ENCODE measurements at regions not wholly inside any gene's neighbourhood (a gene's known extent, or its start where the extent isn't known, plus 50 kb on each side); places are given as distances from the start of the nearest gene placed in this dataset.

- DNase-seq (ENCODE audit: low read depth in 2 of 2): no peak
Observed at GRCh38 chr9:106613250-106613737, 249.7 kb upstream of the ZNF462 start.

DNA sequence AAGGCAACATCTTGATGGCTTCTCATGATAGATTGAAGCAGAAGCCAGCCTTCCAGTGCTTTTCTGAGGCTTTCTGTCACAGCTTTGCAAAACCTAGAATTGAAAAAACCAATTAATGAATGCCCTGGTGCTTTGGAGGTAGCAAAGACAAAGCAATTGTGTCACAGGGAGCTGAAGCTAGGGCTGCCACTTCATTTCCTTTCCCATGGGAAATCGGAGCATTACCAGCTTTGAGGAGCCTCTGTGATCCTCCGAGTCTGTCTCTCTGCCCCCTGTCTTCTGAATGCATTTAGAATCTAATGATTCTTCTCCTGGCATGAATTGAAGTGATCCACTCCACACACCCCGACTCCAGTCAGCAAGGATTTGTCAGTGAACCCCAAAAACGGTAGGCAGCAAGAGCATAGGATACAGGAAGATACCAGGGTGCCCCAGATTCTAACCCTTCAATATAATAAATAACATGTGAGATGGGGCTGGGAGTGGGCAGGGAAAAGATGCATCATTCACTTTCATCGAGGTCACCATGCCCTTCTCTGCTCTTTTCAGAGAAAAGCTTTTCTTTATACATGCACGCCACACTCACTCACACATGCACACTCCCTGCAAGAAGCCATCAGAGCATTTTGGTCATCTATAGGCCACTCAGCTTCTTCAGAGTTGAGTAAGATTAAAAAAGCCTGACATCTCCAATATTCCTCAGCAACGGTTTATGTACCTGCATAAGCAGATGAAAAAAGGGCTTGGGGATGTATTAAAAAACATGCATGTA, 247.7 kb upstream of the ZNF462 start:
- DNase-seq (ENCODE audit: low read depth in 2 of 2): no peak

DNA sequence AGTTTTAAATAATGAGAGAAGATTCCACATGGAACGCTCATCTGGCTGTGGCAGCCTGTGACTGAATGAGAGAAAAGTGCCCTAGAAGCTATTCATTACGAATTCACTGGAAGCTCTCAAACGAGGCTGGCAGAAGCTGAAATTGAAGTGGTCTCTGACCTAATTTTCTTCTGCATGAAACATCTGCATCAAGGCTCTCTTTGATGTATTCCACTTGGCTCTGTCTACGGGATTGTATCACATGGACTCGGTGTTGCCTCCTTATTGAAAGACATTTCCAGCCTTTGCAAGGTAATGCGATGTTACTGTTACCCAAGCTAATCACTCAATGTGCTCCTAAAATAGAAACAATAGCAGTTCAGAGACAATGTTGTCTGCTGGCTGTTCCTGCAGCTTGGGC, 246.9 kb upstream of the ZNF462 start:
- no peak for DNase-seq (ENCODE audit: low read depth in 2 of 2)

DNA sequence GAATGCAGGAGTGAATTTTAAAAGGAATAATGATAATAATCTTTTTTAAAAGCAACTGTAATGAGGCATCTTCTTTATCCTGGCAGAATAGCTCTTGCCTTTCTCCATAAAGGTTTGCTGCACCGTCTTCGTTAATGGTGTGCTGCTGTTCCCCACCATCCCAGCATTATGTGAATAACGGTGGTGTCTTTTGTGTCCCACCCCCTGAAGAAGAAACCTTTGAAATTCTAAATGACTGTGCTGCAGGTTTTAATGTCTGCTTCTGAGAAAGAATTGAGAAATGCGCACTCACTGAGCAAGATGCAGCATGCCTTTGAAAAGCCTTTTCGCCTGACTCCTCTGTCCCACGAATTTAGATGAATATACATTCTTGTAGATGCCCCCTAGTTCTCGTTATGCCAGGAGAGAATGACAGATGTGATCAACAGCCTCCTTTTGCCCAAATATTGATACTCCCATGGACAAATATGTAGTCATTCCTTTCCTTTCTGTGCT, 246.1 kb upstream of the ZNF462 start:
- DNase-seq (ENCODE audit: low read depth in 2 of 2): no peak

DNA sequence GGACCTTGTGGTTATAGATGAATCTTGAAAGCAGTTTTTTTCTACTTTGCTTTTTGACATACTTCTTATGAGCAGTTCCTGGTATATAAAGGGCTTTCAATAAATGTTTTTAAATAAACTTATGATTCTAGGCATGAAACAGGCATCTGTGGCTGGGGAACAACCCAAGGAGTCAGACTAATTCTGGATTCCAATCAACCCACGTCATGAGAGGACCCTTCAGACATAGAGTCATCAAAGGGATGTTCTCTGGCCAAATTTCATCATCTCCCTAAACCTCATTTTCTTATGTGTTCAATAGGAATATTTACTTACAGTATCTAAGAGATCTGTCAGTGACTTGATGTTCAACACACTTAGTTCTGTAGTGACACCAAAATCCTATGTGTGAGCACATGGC, 243.8 kb upstream of the ZNF462 start:
- no peak for DNase-seq (ENCODE audit: low read depth in 2 of 2)

GRCh38 chr9:106620081-106620480, 242.9 kb upstream of the ZNF462 start:
- DNase-seq (ENCODE audit: low read depth in 2 of 2): no peak

- DNase-seq (ENCODE audit: low read depth in 2 of 2): no peak
Observed at GRCh38 chr9:106620866-106621265, 242.1 kb upstream of the ZNF462 start.

GRCh38 chr9:106621313-106622163, 241.4 kb upstream of the ZNF462 start:
- DNase-seq (ENCODE audit: low read depth in 2 of 2): no peak

- no peak for DNase-seq (ENCODE audit: low read depth in 2 of 2)
Observed at GRCh38 chr9:106622164-106622487, 240.8 kb upstream of the ZNF462 start.

- no peak for DNase-seq (ENCODE audit: low read depth in 2 of 2)
Observed at GRCh38 chr9:106623558-106623957, 239.4 kb upstream of the ZNF462 start.

DNA sequence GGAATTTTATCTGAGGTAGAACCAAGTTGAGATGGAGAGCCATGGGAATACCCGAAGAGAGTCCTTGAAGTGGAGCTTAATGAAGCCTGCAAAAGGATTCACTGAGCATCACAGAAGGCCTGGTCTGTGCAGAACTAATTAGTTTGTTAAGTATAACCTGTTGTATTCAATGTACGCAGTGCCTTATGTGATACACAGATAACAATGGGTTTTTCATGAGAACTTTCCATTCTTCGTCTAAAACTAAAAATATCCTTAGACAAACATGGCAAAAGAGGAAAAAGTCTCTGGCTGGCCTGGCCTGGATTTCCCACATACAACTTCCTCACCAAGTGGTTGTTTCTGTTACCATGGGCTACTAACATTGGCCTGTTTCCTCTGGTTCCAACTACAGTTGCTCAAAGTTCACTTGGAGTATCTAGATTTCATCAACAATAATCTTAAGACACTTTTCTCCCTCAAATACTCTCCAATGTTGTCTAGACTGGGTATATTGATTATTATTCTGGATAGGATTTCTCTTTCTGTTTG, 237.6 kb upstream of the ZNF462 start:
- no peak for DNase-seq (ENCODE audit: low read depth in 2 of 2)

DNA sequence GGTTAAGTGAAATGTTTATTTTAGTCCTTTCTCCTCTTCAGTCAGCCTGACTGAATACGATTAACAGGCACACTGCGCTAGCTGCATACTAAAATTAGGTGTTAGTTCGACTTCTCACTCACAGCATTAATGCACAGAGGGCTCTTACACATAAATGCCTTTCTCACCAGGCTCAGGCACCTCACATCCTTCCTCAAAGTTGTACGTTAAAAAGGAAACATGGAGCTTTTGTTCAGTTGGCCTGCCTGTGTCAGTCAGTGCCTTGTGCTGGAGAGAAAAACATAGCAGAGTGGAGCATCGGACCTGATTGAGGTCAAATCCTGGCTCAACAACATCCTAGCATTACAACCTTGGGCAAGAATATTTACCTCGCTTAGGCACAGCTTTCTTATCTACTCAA, 236.0 kb upstream of the ZNF462 start:
- no peak for DNase-seq (ENCODE audit: low read depth in 2 of 2)

DNA sequence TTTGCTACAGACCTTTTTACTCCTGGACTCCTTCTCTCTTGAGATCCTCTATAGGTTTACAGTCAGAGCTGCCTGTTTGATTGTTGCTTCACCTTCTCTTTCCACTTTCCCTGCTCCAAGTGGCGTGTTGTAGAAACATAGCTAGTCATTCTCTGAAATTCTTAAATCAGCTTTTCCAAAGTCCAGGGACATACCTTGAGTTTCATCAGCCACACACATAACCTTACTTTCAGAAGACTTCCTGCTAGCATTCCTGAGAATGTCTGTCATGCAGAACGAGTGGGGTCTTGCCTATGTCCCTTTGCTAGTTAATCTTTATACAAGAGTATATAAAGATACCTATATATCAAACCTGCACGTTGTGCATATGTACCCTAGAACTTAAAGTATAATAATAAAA, 230.3 kb upstream of the ZNF462 start:
- DNase-seq (ENCODE audit: low read depth in 2 of 2): no peak

- no peak for DNase-seq (ENCODE audit: low read depth in 2 of 2)
Observed at GRCh38 chr9:106634183-106634582, 228.8 kb upstream of the ZNF462 start.

DNA sequence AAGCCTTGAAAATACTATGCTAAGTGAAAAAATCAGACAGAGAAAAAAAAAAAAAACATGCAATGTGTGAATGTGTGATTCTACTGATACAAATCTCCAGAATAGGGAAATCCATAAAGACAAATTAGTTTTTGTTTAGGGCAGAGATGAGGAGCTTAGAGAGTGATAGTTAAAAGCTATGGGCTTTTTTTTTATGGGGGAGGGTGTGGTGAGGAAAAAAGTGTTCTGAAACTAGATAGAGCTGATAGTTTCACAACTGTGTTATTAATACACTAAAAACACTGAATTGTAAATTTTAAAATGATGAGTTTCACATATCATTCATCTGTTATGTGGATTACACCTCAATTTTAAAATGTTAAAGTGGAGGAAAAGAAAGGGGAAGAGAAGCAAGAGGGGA, 228.3 kb upstream of the ZNF462 start:
- DNase-seq (ENCODE audit: low read depth in 2 of 2): no peak

DNA sequence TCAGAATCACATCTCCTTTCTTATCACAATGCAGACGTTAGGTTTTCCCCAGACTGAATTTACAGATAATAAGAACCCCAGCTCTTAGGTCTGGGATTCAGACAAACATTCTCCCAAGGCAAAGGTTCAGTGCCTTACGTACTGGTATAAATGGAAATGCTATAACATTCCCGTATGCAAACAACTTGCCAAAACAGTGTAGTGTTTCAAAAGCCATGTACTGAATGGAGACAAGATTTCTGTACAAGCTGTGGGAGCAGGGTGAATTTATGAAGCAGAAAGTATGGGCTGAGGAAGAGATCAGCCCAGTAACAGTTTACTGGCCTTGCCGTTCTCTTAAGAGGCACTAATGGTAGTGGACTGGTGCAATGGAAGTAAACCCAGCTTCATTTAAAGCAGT, 225.5 kb upstream of the ZNF462 start:
- no peak for DNase-seq (ENCODE audit: low read depth in 2 of 2)

DNA sequence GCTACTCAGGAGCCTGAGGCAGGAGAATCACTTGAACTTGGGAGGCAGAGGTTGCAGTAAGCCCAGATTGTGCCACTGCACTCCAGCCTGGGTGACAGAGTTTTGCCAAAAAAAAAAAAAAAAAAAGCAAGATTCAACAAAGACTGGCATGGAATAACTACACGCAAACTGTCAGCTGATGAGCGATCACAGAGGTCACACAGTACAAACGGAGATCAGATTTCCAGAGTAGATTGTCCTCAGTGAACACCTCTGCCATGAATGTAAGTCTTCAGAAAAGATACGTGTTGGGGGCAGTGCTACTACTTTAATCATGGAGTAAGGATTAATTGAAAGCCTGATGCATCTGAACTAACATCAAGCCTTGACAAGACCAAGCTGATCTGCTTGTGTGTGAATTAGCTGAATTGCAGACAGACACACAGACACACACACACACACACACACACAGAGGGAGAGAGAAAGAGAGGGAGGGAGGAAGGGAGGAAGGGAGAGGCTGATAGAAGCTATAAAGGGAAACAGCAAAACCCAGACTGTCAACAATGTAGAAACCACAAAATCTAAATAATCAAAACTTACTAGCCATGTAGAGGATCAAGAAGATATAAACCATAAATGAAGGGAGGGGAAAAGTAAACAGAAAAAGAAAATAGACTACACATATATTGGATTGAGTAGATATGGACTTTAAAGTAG, 222.9 kb upstream of the ZNF462 start:
- no peak for DNase-seq (ENCODE audit: low read depth in 2 of 2)

- no peak for DNase-seq (ENCODE audit: low read depth in 2 of 2)
Observed at GRCh38 chr9:106643211-106643930, 219.6 kb upstream of the ZNF462 start.

- DNase-seq (ENCODE audit: low read depth in 2 of 2): no peak
Observed at GRCh38 chr9:106644661-106645060, 218.3 kb upstream of the ZNF462 start.

DNA sequence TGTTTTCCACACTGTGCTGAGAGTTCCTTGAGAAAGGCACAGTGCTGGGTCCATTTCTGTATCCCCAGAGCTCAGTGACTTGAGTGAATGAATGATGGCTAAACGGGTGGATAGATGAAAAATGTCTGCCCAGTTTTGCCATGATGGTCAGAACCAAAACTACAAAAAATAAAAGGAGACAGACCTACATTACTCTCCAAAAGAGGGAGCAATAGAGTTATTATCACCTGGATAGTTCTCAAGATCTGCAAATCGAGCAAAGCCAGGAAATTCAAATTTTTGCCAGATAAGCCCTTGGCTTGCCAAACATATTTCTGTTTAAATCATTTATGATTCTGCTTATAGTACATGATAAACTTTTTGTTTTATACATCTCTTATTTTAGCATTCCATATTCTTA, 214.2 kb upstream of the ZNF462 start:
- no peak for DNase-seq (ENCODE audit: low read depth in 2 of 2)

DNA sequence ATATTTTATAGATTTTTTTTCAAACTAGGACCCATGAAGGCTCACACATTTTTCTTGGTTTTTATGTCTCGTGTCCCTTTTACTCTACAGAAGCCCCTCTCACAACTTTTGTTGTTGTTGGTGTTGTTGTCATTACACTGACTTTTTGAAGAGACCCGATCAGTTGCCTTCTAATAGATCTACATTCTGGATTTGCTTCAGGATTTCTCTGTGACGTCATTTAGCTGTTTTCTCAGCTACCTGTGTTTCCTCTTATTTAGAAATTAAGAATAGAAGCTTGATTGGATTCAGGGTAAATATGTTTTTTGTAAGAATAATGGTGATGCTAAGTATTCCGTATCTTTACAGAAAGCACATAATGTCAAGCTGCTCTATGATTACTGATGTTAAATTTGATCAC, 213.3 kb upstream of the ZNF462 start:
- no peak for DNase-seq (ENCODE audit: low read depth in 2 of 2)
